ENCODE measurements at regions not wholly inside any gene's neighbourhood (a gene's known extent, or its start where the extent isn't known, plus 50 kb on each side); places are given as distances from the start of the nearest gene placed in this dataset.

GRCh38 chr9:119831309-119831708 is 462.1 kb upstream of the BRINP1 start:
- H3K4ac ChIP-seq (ENCODE audit: low read length): no peak overlapping the region

DNA sequence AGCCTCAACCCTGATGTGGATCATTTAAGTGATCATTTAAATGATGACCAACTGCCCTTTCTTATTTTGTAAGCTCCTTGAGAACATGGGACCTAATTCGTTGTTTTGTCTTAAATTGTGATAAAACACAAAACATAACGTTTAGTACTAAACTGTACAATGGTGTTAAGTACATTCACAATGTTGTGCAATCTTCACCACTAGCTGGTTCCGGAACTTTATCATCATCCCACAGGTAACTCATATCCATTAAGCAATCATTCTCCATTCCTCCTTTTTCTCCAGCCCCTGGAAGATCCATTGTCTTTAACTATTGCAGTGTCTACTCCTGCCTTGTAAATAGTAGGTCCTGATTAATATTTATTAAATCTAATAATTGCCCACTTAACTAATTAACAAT is 460.5 kb upstream of the BRINP1 start:
- no peak overlapping the region for H2AK5ac ChIP-seq (ENCODE audit: low read depth, low read length)
- H3K14ac ChIP-seq (ENCODE audit: low read length): no peak overlapping the region
- H3K9ac ChIP-seq (ENCODE audit: low read depth, low read length, poor library complexity): no peak overlapping the region
- no peak overlapping the region for H2BK15ac ChIP-seq (ENCODE audit: low read length)
- H3K27ac ChIP-seq (replicated peaks; ENCODE audit: low read length): no peak overlapping the region
- no CpG with 5 or more reads among the region's 3 CpGs for WGBS, 2 donors (ENCODE audit: extremely low coverage in 2 of 2, insufficient read length in 2 of 2, insufficient replicate concordance in 1 of 2)
- H3K4me2 ChIP-seq (ENCODE audit: insufficient read depth, low read length, poor library complexity, severe bottlenecking): no peak overlapping the region
- DNase-seq (ENCODE audit: low spot score): no peak
- no peak overlapping the region for H3K23ac ChIP-seq (ENCODE audit: low read depth, low read length, poor library complexity)
- no peaks in the 10 kb centered on the region for H3K79me1 ChIP-seq (ENCODE audit: low read depth, low read length)
- H3K4ac ChIP-seq (ENCODE audit: low read length): no peak overlapping the region
- no peaks in the 10 kb centered on the region for H3K36me3 ChIP-seq (replicated peaks in 1 of 2; ENCODE audit: control insufficient read depth in 2 of 2, insufficient read depth in 2 of 2, low read length in 2 of 2)
- H4K91ac ChIP-seq (ENCODE audit: low read depth, low read length, poor library complexity): no peak overlapping the region
- no peak overlapping the region for H2AFZ ChIP-seq (ENCODE audit: low read length)
- H4K8ac ChIP-seq (ENCODE audit: low read depth, low read length): no peak overlapping the region
- H3K18ac ChIP-seq (ENCODE audit: low read length): no peak overlapping the region
- H3K9me3 ChIP-seq (replicated peaks in 1 of 2; ENCODE audit: control insufficient read depth in 2 of 2, insufficient read depth in 1 of 2, low read depth in 1 of 2, low read length in 2 of 2): no peaks in the 10 kb centered on the region
- H2BK12ac ChIP-seq (ENCODE audit: low read length): no peak overlapping the region
- no peaks in the 10 kb centered on the region for H3K27me3 ChIP-seq (ENCODE audit: control insufficient read depth in 3 of 3, insufficient read depth in 3 of 3, low read depth in 1 of 3, low read length in 3 of 3)
- no peak overlapping the region for H2BK5ac ChIP-seq (ENCODE audit: low read length)
- H3K4me1 ChIP-seq (ENCODE audit: control insufficient read depth in 2 of 2, insufficient read depth in 1 of 2, low read depth in 1 of 2, low read length in 2 of 2): no peaks in the 10 kb centered on the region
- no peak overlapping the region for H3K4me3 ChIP-seq (ENCODE audit: low read length in 2 of 2)
- H2BK120ac ChIP-seq (ENCODE audit: low read depth, low read length): no peak overlapping the region

More at GRCh38 chr9:119831309-119831708, 462.1 kb upstream of the BRINP1 start:
- no peak overlapping the region for H2AK5ac ChIP-seq (ENCODE audit: low read depth, low read length)
- no peaks in the 10 kb centered on the region for H3K9me3 ChIP-seq (replicated peaks in 1 of 2; ENCODE audit: control insufficient read depth in 2 of 2, insufficient read depth in 1 of 2, low read depth in 1 of 2, low read length in 2 of 2)
- H2BK120ac ChIP-seq (ENCODE audit: low read depth, low read length): no peak overlapping the region
- no peak overlapping the region for H3K4me3 ChIP-seq (ENCODE audit: low read length in 2 of 2)
- H3K9ac ChIP-seq (ENCODE audit: low read depth, low read length, poor library complexity): no peak overlapping the region
- no peaks in the 10 kb centered on the region for H3K27me3 ChIP-seq (ENCODE audit: control insufficient read depth in 3 of 3, insufficient read depth in 3 of 3, low read depth in 1 of 3, low read length in 3 of 3)
- H3K23ac ChIP-seq (ENCODE audit: low read depth, low read length, poor library complexity): no peak overlapping the region
- H3K79me1 ChIP-seq (ENCODE audit: low read depth, low read length): no peaks in the 10 kb centered on the region
- H4K8ac ChIP-seq (ENCODE audit: low read depth, low read length): no peak overlapping the region
- H3K4me1 ChIP-seq (ENCODE audit: control insufficient read depth in 2 of 2, insufficient read depth in 1 of 2, low read depth in 1 of 2, low read length in 2 of 2): peaks cover 0 to 2% of the 10 kb centered on the region in 2 donors
- no peak overlapping the region for H3K14ac ChIP-seq (ENCODE audit: low read length)
- H2BK15ac ChIP-seq (ENCODE audit: low read length): no peak overlapping the region
- H2AFZ ChIP-seq (ENCODE audit: low read length): no peak overlapping the region
- H3K18ac ChIP-seq (ENCODE audit: low read length): no peak overlapping the region
- H4K91ac ChIP-seq (ENCODE audit: low read depth, low read length, poor library complexity): no peak overlapping the region
- H3K27ac ChIP-seq (replicated peaks; ENCODE audit: low read length): no peak overlapping the region
- H3K4me2 ChIP-seq (ENCODE audit: insufficient read depth, low read length, poor library complexity, severe bottlenecking): no peak overlapping the region
- DNase-seq (ENCODE audit: low spot score): no peak
- WGBS, 2 donors (ENCODE audit: extremely low coverage in 2 of 2, insufficient read length in 2 of 2, insufficient replicate concordance in 1 of 2): no CpG with 5 or more reads among the region's 2 CpGs
- no peaks in the 10 kb centered on the region for H3K36me3 ChIP-seq (replicated peaks in 1 of 2; ENCODE audit: control insufficient read depth in 2 of 2, insufficient read depth in 2 of 2, low read length in 2 of 2)
- H2BK12ac ChIP-seq (ENCODE audit: low read length): no peak overlapping the region
- H2BK5ac ChIP-seq (ENCODE audit: low read length): no peak overlapping the region

DNA sequence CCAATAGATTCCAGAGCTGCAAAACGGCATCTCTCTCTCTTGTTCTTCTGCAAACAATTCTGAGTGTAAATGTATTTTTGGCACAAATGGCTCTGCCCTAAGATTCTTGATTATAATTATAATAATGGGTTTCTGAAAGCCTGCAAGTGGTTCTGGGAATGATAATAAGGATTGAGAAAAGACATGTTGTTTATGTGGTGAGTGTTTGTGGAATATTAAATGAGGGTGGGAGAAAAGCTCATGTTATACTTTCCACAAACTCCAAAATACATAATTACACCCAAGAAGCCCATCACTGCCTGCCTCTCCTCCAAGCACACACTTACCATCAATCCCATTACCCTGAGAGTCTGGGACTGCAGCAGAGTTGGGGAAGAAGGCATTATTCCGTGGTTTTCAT is 460.0 kb upstream of the BRINP1 start:
- Histone ChIP-seq H3K27me3 (ENCODE audit: control insufficient read depth in 3 of 3, insufficient read depth in 3 of 3, low read depth in 1 of 3, low read length in 3 of 3) (no peaks in the 10 kb centered on the region), H2AK5ac (ENCODE audit: low read depth, low read length) (no peak overlapping the region), H3K36me3 (replicated peaks in 1 of 2; ENCODE audit: control insufficient read depth in 2 of 2, insufficient read depth in 2 of 2, low read length in 2 of 2) (no peaks in the 10 kb centered on the region), H3K4me1 (ENCODE audit: control insufficient read depth in 2 of 2, insufficient read depth in 1 of 2, low read depth in 1 of 2, low read length in 2 of 2) (no peaks in the 10 kb centered on the region), H2BK12ac (ENCODE audit: low read length) (no peak overlapping the region), H4K8ac (ENCODE audit: low read depth, low read length) (no peak overlapping the region), H3K9me3 (replicated peaks in 1 of 2; ENCODE audit: control insufficient read depth in 2 of 2, insufficient read depth in 1 of 2, low read depth in 1 of 2, low read length in 2 of 2) (no peaks in the 10 kb centered on the region), H3K79me1 (ENCODE audit: low read depth, low read length) (no peaks in the 10 kb centered on the region), H3K18ac (ENCODE audit: low read length) (no peak overlapping the region), H3K9ac (ENCODE audit: low read depth, low read length, poor library complexity) (no peak overlapping the region), H3K27ac (replicated peaks; ENCODE audit: low read length) (no peak overlapping the region), H3K4me3 (ENCODE audit: low read length in 2 of 2) (no peak overlapping the region), H3K23ac (ENCODE audit: low read depth, low read length, poor library complexity) (no peak overlapping the region), H2AFZ (ENCODE audit: low read length) (no peak overlapping the region), H2BK15ac (ENCODE audit: low read length) (no peak overlapping the region), H3K14ac (ENCODE audit: low read length) (no peak overlapping the region), H4K91ac (ENCODE audit: low read depth, low read length, poor library complexity) (no peak overlapping the region), H2BK5ac (ENCODE audit: low read length) (no peak overlapping the region), H3K4ac (ENCODE audit: low read length) (no peak overlapping the region), H3K4me2 (ENCODE audit: insufficient read depth, low read length, poor library complexity, severe bottlenecking) (no peak overlapping the region), H2BK120ac (ENCODE audit: low read depth, low read length) (no peak overlapping the region)
- DNase-seq (ENCODE audit: low spot score): no peak
- no CpG with 5 or more reads among the region's 2 CpGs for WGBS, 2 donors (ENCODE audit: extremely low coverage in 2 of 2, insufficient read length in 2 of 2, insufficient replicate concordance in 1 of 2)

DNA sequence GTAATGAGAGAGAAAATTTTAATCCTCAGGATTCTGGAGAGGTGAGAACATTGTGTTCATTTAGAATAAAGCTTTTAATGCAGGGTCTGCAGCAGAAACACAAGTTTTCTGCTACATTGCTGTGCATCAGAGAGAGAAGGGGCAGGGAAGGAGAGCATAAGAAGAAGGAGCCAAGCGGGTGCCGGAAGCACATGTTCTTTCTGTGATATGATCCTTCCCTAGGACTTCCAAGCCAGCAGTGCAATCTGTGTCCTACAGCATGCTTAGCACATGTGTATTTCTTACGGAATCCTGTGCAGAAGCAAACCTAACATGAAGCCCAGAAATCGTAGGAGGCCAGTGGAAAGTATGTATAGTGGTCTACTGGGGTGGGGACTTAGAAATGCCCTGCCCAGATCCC is 458.3 kb upstream of the BRINP1 start:
- H3K79me1 ChIP-seq (ENCODE audit: low read depth, low read length): no peaks in the 10 kb centered on the region
- no peaks in the 10 kb centered on the region for H3K36me3 ChIP-seq (replicated peaks in 1 of 2; ENCODE audit: control insufficient read depth in 2 of 2, insufficient read depth in 2 of 2, low read length in 2 of 2)
- no peak overlapping the region for H3K14ac ChIP-seq (ENCODE audit: low read length)
- H2BK5ac ChIP-seq (ENCODE audit: low read length): no peak overlapping the region
- no peak overlapping the region for H4K8ac ChIP-seq (ENCODE audit: low read depth, low read length)
- H3K9ac ChIP-seq (ENCODE audit: low read depth, low read length, poor library complexity): no peak overlapping the region
- no peak overlapping the region for H3K27ac ChIP-seq (replicated peaks; ENCODE audit: low read length)
- no CpG with 5 or more reads among the region's 4 CpGs for WGBS, 2 donors (ENCODE audit: extremely low coverage in 2 of 2, insufficient read length in 2 of 2, insufficient replicate concordance in 1 of 2)
- H2BK12ac ChIP-seq (ENCODE audit: low read length): no peak overlapping the region
- no peak overlapping the region for H2BK120ac ChIP-seq (ENCODE audit: low read depth, low read length)
- no peaks in the 10 kb centered on the region for H3K9me3 ChIP-seq (replicated peaks in 1 of 2; ENCODE audit: control insufficient read depth in 2 of 2, insufficient read depth in 1 of 2, low read depth in 1 of 2, low read length in 2 of 2)
- H3K27me3 ChIP-seq (ENCODE audit: control insufficient read depth in 3 of 3, insufficient read depth in 3 of 3, low read depth in 1 of 3, low read length in 3 of 3): no peaks in the 10 kb centered on the region
- H3K4me3 ChIP-seq (ENCODE audit: low read length in 2 of 2): no peak overlapping the region
- H2AK5ac ChIP-seq (ENCODE audit: low read depth, low read length): no peak overlapping the region
- no peak overlapping the region for H3K4ac ChIP-seq (ENCODE audit: low read length)
- no peak overlapping the region for H2BK15ac ChIP-seq (ENCODE audit: low read length)
- H3K4me1 ChIP-seq (ENCODE audit: control insufficient read depth in 2 of 2, insufficient read depth in 1 of 2, low read depth in 1 of 2, low read length in 2 of 2): no peaks in the 10 kb centered on the region
- no peak overlapping the region for H4K91ac ChIP-seq (ENCODE audit: low read depth, low read length, poor library complexity)
- DNase-seq (ENCODE audit: low spot score): no peak
- no peak overlapping the region for H3K18ac ChIP-seq (ENCODE audit: low read length)
- H3K4me2 ChIP-seq (ENCODE audit: insufficient read depth, low read length, poor library complexity, severe bottlenecking): no peak overlapping the region
- no peak overlapping the region for H3K23ac ChIP-seq (ENCODE audit: low read depth, low read length, poor library complexity)
- H2AFZ ChIP-seq (ENCODE audit: low read length): no peak overlapping the region

Measured in neuronal stem cell (in vitro differentiated cells).